Cardiac muscle cell (in vitro differentiated cells and primary cell): ENCODE measurements at regions not wholly inside any gene's neighbourhood (a gene's known extent, or its start where the extent isn't known, plus 50 kb on each side); places are given as distances from the start of the nearest gene placed in this dataset.

Experiments
- DNase-seq, 2 donors: peaks; one replicate each; pipeline versions ENCODE4 v3.0.0 to v3.0.0-alpha.2; 2010 to 2017; ENCODE audit warnings: low read depth in 1 of 2, low spot score in 1 of 2
- H3K27ac ChIP-seq: fragments of 200-600 bp; sonication (generic); 2 replicates; pipeline ENCODE4 v1.5.1; 2016
- H3K27me3 ChIP-seq: fragments of 200-600 bp; sonication (generic); 2 replicates; pipeline ENCODE4 v1.6.0; 2016; ENCODE audit warnings: control low read depth
- H3K36me3 ChIP-seq: fragments of 200-600 bp; sonication (generic); 2 replicates; pipeline ENCODE4 v1.5.1; 2016; ENCODE audit warnings: control low read depth
- H3K4me1 ChIP-seq: fragments of 200-600 bp; sonication (generic); 2 replicates; pipeline ENCODE4 v1.8.1; 2017; ENCODE audit warnings: low read depth, mild to moderate bottlenecking, mixed run types
- H3K4me3 ChIP-seq: fragments of 200-600 bp; sonication (generic); 2 replicates; pipeline ENCODE4 v1.5.1; 2016; ENCODE audit warnings: mild to moderate bottlenecking
- H3K9me3 ChIP-seq: fragments of 200-600 bp; sonication (generic); 2 replicates; pipeline ENCODE4 v1.5.1; 2017; ENCODE audit warnings: low read depth, mild to moderate bottlenecking, control low read depth
- CTCF ChIP-seq: IDR thresholded peaks from 2 replicates; pipeline ENCODE4 v1.5.1; 2012; ENCODE audit warnings: low read depth, mild to moderate bottlenecking, low read length

- DNase-seq, result no peak
- Histone ChIP-seq H3K27me3 (no peaks in the 10 kb centered on the region), H3K27ac (no peak overlapping the region), H3K9me3 (no peaks in the 10 kb centered on the region), H3K4me3 (no peak overlapping the region), H3K4me1 (no peaks in the 10 kb centered on the region), H3K36me3 (no peaks in the 10 kb centered on the region)
- no peak for TF ChIP-seq CTCF
These were observed 395.0 kb upstream of the NCAM2 start for GRCh38 chr21:20603236-20603635.

- Histone ChIP-seq H3K27ac (no peak overlapping the region), H3K36me3 (no peaks in the 10 kb centered on the region), H3K4me3 (no peak overlapping the region), H3K27me3 (no peaks in the 10 kb centered on the region), H3K9me3 (no peaks in the 10 kb centered on the region), H3K4me1 (no peaks in the 10 kb centered on the region)
- no peak for DNase-seq
- no peak for TF ChIP-seq CTCF
These were observed 387.2 kb upstream of the NCAM2 start for GRCh38 chr21:20611008-20611407.

- Histone ChIP-seq H3K36me3 (no peaks in the 10 kb centered on the region), H3K9me3 (no peaks in the 10 kb centered on the region), H3K4me3 (no peak overlapping the region), H3K4me1 (no peaks in the 10 kb centered on the region), H3K27me3 (peaks cover 11% of the 10 kb centered on the region), H3K27ac (no peak overlapping the region)
- no peak for TF ChIP-seq CTCF
- DNase-seq, result no peak
These were observed 384.6 kb upstream of the NCAM2 start for GRCh38 chr21:20613654-20614053.

- no peak overlapping the region for H3K27ac ChIP-seq
- H3K36me3 ChIP-seq, result no peaks in the 10 kb centered on the region
- peaks cover 14% of the 10 kb centered on the region for H3K27me3 ChIP-seq
- no peak overlapping the region for H3K4me3 ChIP-seq
- no peaks in the 10 kb centered on the region for H3K4me1 ChIP-seq
- TF ChIP-seq CTCF, result no peak
- H3K9me3 ChIP-seq, result no peaks in the 10 kb centered on the region
- peak in 1 of 2 donors; percentile 1 for DNase-seq
These were observed 381.1 kb upstream of the NCAM2 start for GRCh38 chr21:20617130-20617529.

GRCh38 chr21:20618878-20619277 is 379.3 kb upstream of the NCAM2 start:
- no peak for TF ChIP-seq CTCF
- no peaks in the 10 kb centered on the region for H3K9me3 ChIP-seq
- DNase-seq, result no peak
- H3K4me3 ChIP-seq, result no peak overlapping the region
- no peak overlapping the region for H3K27ac ChIP-seq
- H3K4me1 ChIP-seq, result no peaks in the 10 kb centered on the region
- H3K27me3 ChIP-seq, result peaks cover 14% of the 10 kb centered on the region
- H3K36me3 ChIP-seq, result no peaks in the 10 kb centered on the region

GRCh38 chr21:20627594-20627993 is 370.6 kb upstream of the NCAM2 start:
- H3K4me1 ChIP-seq, result peaks cover 3% of the 10 kb centered on the region
- no peaks in the 10 kb centered on the region for H3K9me3 ChIP-seq
- TF ChIP-seq CTCF, result no peak
- H3K27me3 ChIP-seq, result no peaks in the 10 kb centered on the region
- no peak overlapping the region for H3K27ac ChIP-seq
- no peak for DNase-seq
- no peak overlapping the region for H3K4me3 ChIP-seq
- H3K36me3 ChIP-seq, result no peaks in the 10 kb centered on the region
